HepG2 (cell line): ENCODE measurements at regions not wholly inside any gene's neighbourhood (a gene's known extent, or its start where the extent isn't known, plus 50 kb on each side); places are given as distances from the start of the nearest gene placed in this dataset.

Experiments used
- GATAD2A ChIP-seq: IDR thresholded peaks from 2 replicates; pipeline ENCODE4 v1.6.1; 2016
- MXI1 ChIP-seq: IDR thresholded peaks from 3 replicates; pipeline ENCODE4 v1.6.1; 2012; ENCODE audit warnings: low read depth, low read length, inconsistent platforms, borderline replicate concordance
- ZNF576 ChIP-seq: sonication (generic); formaldehyde crosslinking; IDR thresholded peaks from 2 replicates; pipeline ENCODE4 v1.4.0; 2020; ENCODE audit warnings: mild to moderate bottlenecking, missing genetic modification reagents

- no peak for TF ChIP-seq GATAD2A
- TF ChIP-seq ZNF576 (CRISPR knock-in tag), result no peak
- TF ChIP-seq MXI1, result no peak
Measured at GRCh38 chr7:9863545-9863944, 1110.1 kb upstream of the PHF14 start.
